Suprapubic skin (tissue), 4 donors: ENCODE measurements at regions not wholly inside any gene's neighbourhood (a gene's known extent, or its start where the extent isn't known, plus 50 kb on each side); places are given as distances from the start of the nearest gene placed in this dataset.
A peak's percentile ranks its signal among the peaks of the same experiment; 100 is the strongest.
"Not testable (repeated sequence)": the region's sequence is repeated elsewhere in the genome, so short reads cannot be mapped to it uniquely, and the experiment has no call there.

Experiments
- DNase-seq, 2 donors: peaks; one replicate each; pipeline ENCODE4 v3.0.0-alpha.2; 2019; ENCODE audit warnings: low spot score in 2 of 2
- H3K27ac ChIP-seq: fragments of 200-600 bp; sonication (generic); one replicate; pipeline ENCODE4 v1.5.1; 2019
- H3K27me3 ChIP-seq: fragments of 200-600 bp; sonication (generic); one replicate; pipeline ENCODE4 v1.5.1; 2019
- H3K36me3 ChIP-seq: fragments of 200-600 bp; sonication (generic); one replicate; pipeline ENCODE4 v1.5.1; 2019
- H3K4me1 ChIP-seq: fragments of 200-600 bp; sonication (generic); one replicate; pipeline ENCODE4 v1.5.1; 2019
- H3K4me3 ChIP-seq: fragments of 200-600 bp; sonication (generic); one replicate; pipeline ENCODE4 v1.5.1; 2019; ENCODE audit warnings: mild to moderate bottlenecking
- H3K9me3 ChIP-seq: fragments of 200-600 bp; sonication (generic); one replicate; pipeline ENCODE4 v1.5.1; 2019
- CTCF ChIP-seq, 2 donors: fragments of 200-600 bp in 1 of 2; fragments of 450-650 bp in 1 of 2; sonication (generic) in 1 of 2; IDR thresholded peaks; one replicate each; pipeline ENCODE4 v1.5.1; 2016 to 2019; ENCODE audit warnings: antibody characterized with exemption in 2 of 2, mild to moderate bottlenecking in 1 of 2, moderate library complexity in 1 of 2
- EP300 ChIP-seq: sonication (generic); formaldehyde crosslinking; IDR thresholded peaks from one replicate; pipeline ENCODE4 v1.6.1; 2017; ENCODE audit warnings: antibody characterized with exemption
- POLR2A ChIP-seq, 2 donors: fragments of 450-650 bp; IDR thresholded peaks; one replicate each; pipeline ENCODE4 v1.6.1; 2017; ENCODE audit warnings: antibody characterized with exemption in 2 of 2, mild to moderate bottlenecking in 2 of 2, moderate library complexity in 2 of 2
- POLR2AphosphoS5 ChIP-seq, 3 donors: sonication (generic); formaldehyde crosslinking; IDR thresholded peaks; one replicate each; pipeline ENCODE4 v1.6.1; 2017; ENCODE audit warnings: antibody characterized with exemption in 3 of 3
- WGBS: methylation state at CpG from one replicate; pipeline ENCODE4 v1.1.5; 2018; 5-methylcytosine and 5-hydroxymethylcytosine counted together

- H3K4me3 ChIP-seq = no peak overlapping the region
- peaks cover 3% of the 10 kb centered on the region for H3K27me3 ChIP-seq
- H3K4me1 ChIP-seq = peaks cover 10% of the 10 kb centered on the region
- no peaks in the 10 kb centered on the region for H3K9me3 ChIP-seq
- TF ChIP-seq POLR2A (IDR thresholded peaks at IDR 0.05) = no peak
- no peaks in the 10 kb centered on the region for H3K36me3 ChIP-seq
- no peak for DNase-seq
- 48% methylated on average over 7 of the region's 7 CpGs for WGBS
- H3K27ac ChIP-seq = no peak overlapping the region
Observed at GRCh38 chr14:65170318-65170717, 68.0 kb upstream of the MAX start.

DNA sequence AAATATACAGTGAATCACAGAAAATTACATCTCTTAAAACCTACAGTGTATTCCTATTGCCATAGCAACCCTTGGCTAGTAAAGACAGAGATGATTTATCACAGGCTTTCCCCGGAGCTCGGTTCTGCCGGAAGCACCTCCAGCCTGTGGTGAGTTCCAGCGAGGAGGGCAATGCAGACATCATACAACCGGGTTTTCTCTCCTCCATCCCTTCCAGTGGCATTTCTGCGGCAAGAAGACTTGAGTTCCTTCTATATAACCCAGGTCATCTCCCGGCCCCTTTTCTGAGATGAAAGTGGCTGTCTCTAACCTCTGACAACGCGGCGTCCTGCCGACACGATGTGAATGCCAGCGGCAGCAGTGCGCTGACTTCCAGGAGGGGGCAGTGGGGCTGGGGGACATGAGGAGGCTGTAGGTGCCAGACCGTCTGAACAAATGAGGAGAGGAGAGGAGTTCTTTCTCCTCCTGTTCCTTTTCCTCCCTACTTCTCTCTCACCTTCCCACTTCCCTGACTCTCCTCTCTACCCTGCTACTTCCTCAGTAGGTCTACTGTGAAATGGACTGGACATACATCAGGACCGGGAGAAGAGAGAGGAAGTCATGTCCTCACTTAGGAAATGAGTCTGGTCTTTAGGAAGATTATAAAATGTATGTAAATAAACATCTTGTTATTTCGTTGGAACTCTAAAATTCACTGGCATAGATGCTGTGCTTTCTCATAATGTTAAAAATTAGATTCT lies 68.6 kb upstream of the MAX start:
- no peak overlapping the region for H3K27ac ChIP-seq
- TF ChIP-seq CTCF (IDR thresholded peaks at IDR 0.05) (peak in 1 of 2 donors; percentile 1), POLR2AphosphoS5 (IDR thresholded peaks at IDR 0.05) (no peak)
- peak overlapping the region; percentile 24 for H3K4me3 ChIP-seq
- no peak for DNase-seq
- WGBS = 8% methylated on average over 17 of the region's 17 CpGs
- peaks cover 10% of the 10 kb centered on the region for H3K4me1 ChIP-seq
- no peaks in the 10 kb centered on the region for H3K9me3 ChIP-seq
- H3K27me3 ChIP-seq = peaks cover 3% of the 10 kb centered on the region
- H3K36me3 ChIP-seq = no peaks in the 10 kb centered on the region

DNA sequence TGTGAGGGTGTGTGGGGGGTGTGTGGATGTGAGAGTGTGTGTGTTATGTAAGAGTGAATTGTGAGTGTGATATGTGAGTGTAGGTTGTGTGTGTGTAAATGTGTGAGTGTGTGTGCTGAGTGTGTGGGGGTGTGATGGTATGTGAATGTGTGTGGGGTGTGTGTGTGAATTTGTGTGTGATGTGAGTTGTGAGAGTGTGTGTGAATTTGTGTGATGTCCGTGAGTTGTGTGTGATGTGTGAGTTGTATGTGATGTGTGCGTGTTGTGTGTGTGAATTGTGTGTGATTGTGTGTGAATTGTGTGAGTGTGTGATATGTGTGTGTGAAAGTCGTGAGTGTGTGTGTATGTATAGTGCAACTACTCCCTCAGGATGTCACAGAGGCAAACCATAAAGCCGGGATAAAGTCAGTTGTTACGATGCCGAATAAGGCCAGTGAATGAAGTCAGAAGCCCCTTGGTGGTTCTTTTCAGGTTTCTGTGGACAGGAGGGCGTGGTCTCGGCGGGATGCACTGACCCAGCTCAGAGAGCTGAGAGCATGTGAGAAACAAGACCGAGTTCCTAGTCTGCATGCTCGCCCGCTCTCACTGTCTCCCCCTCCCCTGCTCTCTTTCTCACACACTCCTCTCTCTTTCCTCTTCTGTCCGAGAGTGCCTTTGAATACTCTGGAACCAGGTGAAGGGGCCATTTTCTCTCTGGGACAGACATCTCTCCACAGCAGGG lies 71.8 kb upstream of the MAX start:
- H3K27ac ChIP-seq = no peak overlapping the region
- DNase-seq = no peak
- no peaks in the 10 kb centered on the region for H3K36me3 ChIP-seq
- no peak overlapping the region for H3K4me3 ChIP-seq
- H3K9me3 ChIP-seq = no peaks in the 10 kb centered on the region
- peaks cover 3% of the 10 kb centered on the region for H3K27me3 ChIP-seq
- WGBS = 48% methylated on average over 13 of the region's 13 CpGs
- no peak for TF ChIP-seq POLR2A (IDR thresholded peaks at IDR 0.05)
- no peak for TF ChIP-seq POLR2AphosphoS5 (IDR thresholded peaks at IDR 0.05)
- TF ChIP-seq CTCF (IDR thresholded peaks at IDR 0.05) = no peak
- no peak for TF ChIP-seq EP300
- H3K4me1 ChIP-seq = peaks cover 10% of the 10 kb centered on the region

GRCh38 chr14:65174783-65175182 lies 72.5 kb upstream of the MAX start:
- no peak overlapping the region for H3K27ac ChIP-seq
- TF ChIP-seq POLR2A (IDR thresholded peaks at IDR 0.05) = no peak
- TF ChIP-seq CTCF (IDR thresholded peaks at IDR 0.05) = no peak
- no peak for TF ChIP-seq POLR2AphosphoS5 (IDR thresholded peaks at IDR 0.05)
- TF ChIP-seq EP300 = no peak
- no peaks in the 10 kb centered on the region for H3K36me3 ChIP-seq
- DNase-seq = no peak
- peaks cover 10% of the 10 kb centered on the region for H3K4me1 ChIP-seq
- 84% methylated on average over 3 of the region's 3 CpGs for WGBS
- H3K9me3 ChIP-seq = no peaks in the 10 kb centered on the region
- H3K27me3 ChIP-seq = peaks cover 3% of the 10 kb centered on the region
- no peak overlapping the region for H3K4me3 ChIP-seq

GRCh38 chr14:65177551-65177950 lies 75.2 kb upstream of the MAX start:
- WGBS = 77% methylated on average over 4 of the region's 4 CpGs
- peaks cover 11% of the 10 kb centered on the region for H3K4me1 ChIP-seq
- H3K36me3 ChIP-seq = no peaks in the 10 kb centered on the region
- H3K27me3 ChIP-seq = no peaks in the 10 kb centered on the region
- no peak for DNase-seq
- no peak overlapping the region for H3K27ac ChIP-seq
- H3K9me3 ChIP-seq = no peaks in the 10 kb centered on the region
- TF ChIP-seq POLR2AphosphoS5 (IDR thresholded peaks at IDR 0.05) (no peak), EP300 (no peak), CTCF (IDR thresholded peaks at IDR 0.05) (no peak), POLR2A (IDR thresholded peaks at IDR 0.05) (no peak)
- no peak overlapping the region for H3K4me3 ChIP-seq

DNA sequence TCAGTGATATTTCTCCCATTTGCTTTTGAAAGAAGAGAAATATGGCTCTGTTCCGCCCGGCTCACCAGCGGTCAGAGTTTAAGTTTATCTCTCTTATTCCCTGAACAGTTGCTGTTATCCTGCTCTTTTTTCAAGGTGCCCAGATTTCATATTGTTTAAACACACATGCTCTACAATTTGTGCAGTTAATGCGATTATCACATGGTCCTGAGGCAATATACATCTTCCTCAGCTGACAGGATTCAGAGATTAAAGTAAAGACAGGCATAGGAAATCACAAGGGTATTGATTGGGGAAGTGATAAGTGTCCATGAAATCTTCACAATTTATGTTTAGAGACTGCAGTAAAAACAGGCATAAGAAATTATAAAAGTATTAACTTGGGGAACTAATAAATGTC lies 76.9 kb upstream of the MAX start:
- not testable (repeated sequence) for DNase-seq, H3K9me3 ChIP-seq, H3K27me3 ChIP-seq, H3K27ac ChIP-seq, H3K36me3 ChIP-seq, H3K4me3 ChIP-seq
- WGBS = 88% methylated on average over 4 of the region's 4 CpGs
- H3K4me1 ChIP-seq = peaks cover 11% of the 10 kb centered on the region
